ENCODE measurements at regions not wholly inside any gene's neighbourhood (a gene's known extent, or its start where the extent isn't known, plus 50 kb on each side); places are given as distances from the start of the nearest gene placed in this dataset.
"Not testable (repeated sequence)": the region's sequence is repeated elsewhere in the genome, so short reads cannot be mapped to it uniquely, and the experiment has no call there.

DNA sequence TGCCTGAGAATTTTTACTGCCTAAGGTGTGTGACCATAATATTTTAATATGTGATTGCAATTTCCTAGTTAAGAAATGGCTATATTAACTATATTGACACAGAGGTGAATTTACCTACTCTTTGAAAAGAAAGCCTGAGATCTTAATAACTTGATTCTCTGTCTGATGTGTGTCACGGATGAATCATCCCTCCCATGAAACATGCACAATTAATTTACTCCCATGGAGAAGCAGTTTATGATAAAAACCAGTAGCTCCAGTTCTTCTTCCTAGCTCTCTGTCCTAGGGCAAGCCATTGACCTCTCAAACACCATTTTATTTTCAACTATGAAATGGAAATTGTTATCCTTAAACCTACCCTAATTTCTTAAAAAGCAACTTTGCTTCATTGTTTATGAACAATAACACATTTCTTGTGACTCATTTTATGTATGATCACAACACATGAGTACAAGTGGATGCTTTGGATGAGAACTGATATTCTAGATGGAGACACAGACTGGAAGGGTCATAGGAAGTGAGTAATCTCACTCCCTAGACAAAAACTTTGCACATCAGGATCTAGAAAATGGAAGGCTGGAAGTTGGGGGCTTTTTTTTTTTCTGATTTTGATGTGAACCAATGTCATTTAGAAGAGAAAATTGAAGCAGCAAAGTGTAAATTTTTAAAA lies 438.3 kb downstream of the GPAT3 start:
- ATAC-seq (ENCODE audit: low read depth in 2 of 2) (no peak), DNase-seq (no peak)
- Histone ChIP-seq H3K4me3 (ENCODE audit: low read depth, low read length) (no peak overlapping the region), H3K27ac (ENCODE audit: insufficient read depth, low read length, poor library complexity, severe bottlenecking) (no peak overlapping the region), H3K27me3 (ENCODE audit: control insufficient read depth, insufficient read depth, low read length) (no peaks in the 10 kb centered on the region), H3K36me3 (ENCODE audit: control insufficient read depth, insufficient read depth, low read length) (no peaks in the 10 kb centered on the region), H3K4me1 (ENCODE audit: control insufficient read depth, insufficient read depth, low read length, poor library complexity, severe bottlenecking) (no peaks in the 10 kb centered on the region), H3K9me3 (ENCODE audit: control insufficient read depth in 2 of 2, low read length in 2 of 2) (no peaks in the 10 kb centered on the region)
- no peaks in the 10 kb centered on the region for H3K27me3 Mint-ChIP-seq
- peaks cover 0 to 4% (median 0%) of the 10 kb centered on the region in 7 donors for H3K9me3 Mint-ChIP-seq
- H3K4me3 Mint-ChIP-seq, result no peak overlapping the region
- H3K36me3 Mint-ChIP-seq, result no peaks in the 10 kb centered on the region
- H3K4me1 Mint-ChIP-seq, result no peaks in the 10 kb centered on the region
- H3K27ac Mint-ChIP-seq, result no peak overlapping the region

DNA sequence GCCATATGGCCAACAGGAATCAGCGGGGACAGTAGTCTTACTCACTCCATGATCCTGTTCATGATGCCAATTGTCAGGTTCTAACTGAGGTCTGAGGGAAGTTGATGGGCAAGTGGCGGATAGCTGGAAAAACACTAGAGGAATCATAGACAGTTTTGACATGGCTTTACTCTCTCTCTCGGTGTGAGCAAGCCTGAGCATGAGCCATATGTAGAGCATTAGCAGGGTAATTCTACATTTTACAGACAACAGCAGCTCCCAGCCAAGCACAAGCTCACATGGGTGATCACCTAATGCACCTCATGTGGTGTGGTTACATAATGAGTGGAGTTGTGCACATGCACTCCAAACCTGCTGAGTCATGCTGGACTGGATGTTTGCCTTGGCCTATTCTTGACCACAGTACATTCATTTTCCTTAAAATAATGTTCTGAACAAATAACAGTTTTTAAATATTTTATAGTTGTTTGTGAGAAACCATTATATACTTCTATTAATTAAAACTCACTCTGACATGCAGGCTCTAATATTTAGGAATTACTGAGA lies 429.2 kb downstream of the GPAT3 start:
- Mint-ChIP-seq H3K9me3 (peaks cover 0 to 9% (median 4%) of the 10 kb centered on the region in 7 donors), H3K27ac (no peak overlapping the region), H3K27me3 (no peaks in the 10 kb centered on the region), H3K4me3 (no peak overlapping the region), H3K4me1 (no peaks in the 10 kb centered on the region), H3K36me3 (no peaks in the 10 kb centered on the region)
- H3K36me3 ChIP-seq (ENCODE audit: control insufficient read depth, insufficient read depth, low read length), result no peaks in the 10 kb centered on the region
- ATAC-seq (ENCODE audit: low read depth in 2 of 2) (no peak), DNase-seq (no peak)
- no peak overlapping the region for H3K4me3 ChIP-seq (ENCODE audit: low read depth, low read length)
- H3K9me3 ChIP-seq (ENCODE audit: control insufficient read depth in 2 of 2, low read length in 2 of 2), result peaks cover 4 to 8% of the 10 kb centered on the region in 2 experiments
- no peaks in the 10 kb centered on the region for H3K27me3 ChIP-seq (ENCODE audit: control insufficient read depth, insufficient read depth, low read length)
- no peak overlapping the region for H3K27ac ChIP-seq (ENCODE audit: insufficient read depth, low read length, poor library complexity, severe bottlenecking)
- H3K4me1 ChIP-seq (ENCODE audit: control insufficient read depth, insufficient read depth, low read length, poor library complexity, severe bottlenecking), result no peaks in the 10 kb centered on the region

DNA sequence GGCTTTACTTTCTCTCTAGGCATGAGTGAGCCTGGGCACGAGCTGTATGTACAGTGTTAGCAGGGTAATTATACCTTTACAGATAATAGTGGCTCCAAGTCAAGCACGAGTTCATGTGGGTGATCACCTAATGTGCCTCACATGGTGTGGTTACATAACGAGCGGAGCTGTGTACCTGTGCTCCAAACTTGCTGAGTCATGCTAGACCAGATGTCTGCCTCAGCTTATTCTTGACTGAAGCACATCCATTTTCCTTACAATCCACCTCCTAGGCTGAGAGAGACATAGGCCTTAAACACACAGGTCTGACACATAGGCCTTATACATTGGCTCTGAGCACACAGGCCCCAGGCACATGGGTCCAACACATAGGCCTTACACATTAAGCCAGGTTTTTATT lies 426.6 kb downstream of the GPAT3 start:
- no peak for ATAC-seq (ENCODE audit: low read depth in 2 of 2)
- no peaks in the 10 kb centered on the region for H3K27me3 Mint-ChIP-seq

DNA sequence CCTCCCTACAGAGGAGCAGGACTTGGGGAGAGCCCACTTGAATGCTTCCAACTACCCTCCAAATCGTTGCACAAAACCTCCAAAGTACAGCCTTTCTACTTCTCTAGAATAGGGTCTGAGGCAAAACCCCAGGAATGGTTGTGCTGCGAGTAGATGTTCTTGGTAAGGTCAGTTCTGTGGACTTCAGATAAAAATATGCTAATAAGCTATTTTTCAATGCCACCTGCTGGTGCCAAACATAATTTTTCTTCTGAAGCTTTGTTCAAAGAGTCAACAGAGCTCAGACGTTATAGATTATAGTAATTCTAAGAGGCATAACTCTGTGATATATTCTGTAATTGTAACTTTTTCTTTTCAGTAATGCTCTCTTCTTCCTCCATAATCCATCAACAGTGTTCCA lies 425.7 kb downstream of the GPAT3 start:
- DNase-seq (no peak), ATAC-seq (ENCODE audit: low read depth in 2 of 2) (no peak)
- Histone ChIP-seq H3K36me3 (ENCODE audit: control insufficient read depth, insufficient read depth, low read length) (no peaks in the 10 kb centered on the region), H3K4me3 (ENCODE audit: low read depth, low read length) (no peak overlapping the region), H3K27me3 (ENCODE audit: control insufficient read depth, insufficient read depth, low read length) (no peaks in the 10 kb centered on the region), H3K4me1 (ENCODE audit: control insufficient read depth, insufficient read depth, low read length, poor library complexity, severe bottlenecking) (no peaks in the 10 kb centered on the region), H3K27ac (ENCODE audit: insufficient read depth, low read length, poor library complexity, severe bottlenecking) (no peak overlapping the region), H3K9me3 (ENCODE audit: control insufficient read depth in 2 of 2, low read length in 2 of 2) (peaks cover 4 to 8% of the 10 kb centered on the region in 2 experiments)
- Mint-ChIP-seq H3K4me3 (peak overlapping the region in 1 of 4 donors; percentile 74), H3K4me1 (no peaks in the 10 kb centered on the region), H3K27me3 (no peaks in the 10 kb centered on the region), H3K36me3 (no peaks in the 10 kb centered on the region), H3K27ac (no peak overlapping the region), H3K9me3 (peaks cover 0 to 11% (median 2%) of the 10 kb centered on the region in 7 donors)

More for the DNA sequence above, 426.6 kb downstream of the GPAT3 start:
- Histone ChIP-seq H3K27ac (ENCODE audit: insufficient read depth, low read length, poor library complexity, severe bottlenecking) (no peak overlapping the region), H3K9me3 (ENCODE audit: control insufficient read depth in 2 of 2, low read length in 2 of 2) (peaks cover 4 to 8% of the 10 kb centered on the region in 2 experiments), H3K4me3 (ENCODE audit: low read depth, low read length) (no peak overlapping the region), H3K36me3 (ENCODE audit: control insufficient read depth, insufficient read depth, low read length) (no peaks in the 10 kb centered on the region), H3K4me1 (ENCODE audit: control insufficient read depth, insufficient read depth, low read length, poor library complexity, severe bottlenecking) (no peaks in the 10 kb centered on the region), H3K27me3 (ENCODE audit: control insufficient read depth, insufficient read depth, low read length) (no peaks in the 10 kb centered on the region)
- Mint-ChIP-seq H3K4me1 (no peaks in the 10 kb centered on the region), H3K36me3 (no peaks in the 10 kb centered on the region), H3K27ac (no peak overlapping the region), H3K4me3 (no peak overlapping the region), H3K9me3 (peaks cover 0 to 9% (median 3%) of the 10 kb centered on the region in 7 donors)
- no peak for DNase-seq

DNA sequence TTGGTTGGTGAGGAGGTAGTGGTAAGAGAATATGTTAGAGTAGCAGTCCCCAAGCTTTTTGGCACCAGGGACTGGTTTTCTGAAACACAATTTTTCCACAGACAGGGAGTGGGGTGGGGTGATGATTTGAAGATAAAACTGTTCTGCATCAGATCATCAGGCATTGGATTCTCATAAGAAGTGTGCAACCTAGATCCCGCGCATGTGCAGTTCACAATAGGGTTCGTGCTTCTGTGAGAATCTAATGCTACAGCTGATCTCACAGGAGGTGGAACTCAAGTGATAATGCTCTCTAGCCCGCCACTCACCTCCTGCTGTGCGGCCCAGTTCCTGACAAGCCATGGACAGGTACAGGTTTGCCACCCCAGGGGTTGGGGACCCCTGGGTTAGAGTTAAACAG lies 423.3 kb downstream of the GPAT3 start:
- Mint-ChIP-seq H3K27ac (no peak overlapping the region), H3K4me1 (no peaks in the 10 kb centered on the region), H3K4me3 (no peak overlapping the region), H3K27me3 (no peaks in the 10 kb centered on the region), H3K36me3 (no peaks in the 10 kb centered on the region), H3K9me3 (peaks cover 0 to 4% (median 0%) of the 10 kb centered on the region in 7 donors)
- Histone ChIP-seq H3K27ac (ENCODE audit: insufficient read depth, low read length, poor library complexity, severe bottlenecking) (no peak overlapping the region), H3K4me3 (ENCODE audit: low read depth, low read length) (no peak overlapping the region), H3K9me3 (ENCODE audit: control insufficient read depth in 2 of 2, low read length in 2 of 2) (peaks cover 0 to 4% of the 10 kb centered on the region in 2 experiments), H3K4me1 (ENCODE audit: control insufficient read depth, insufficient read depth, low read length, poor library complexity, severe bottlenecking) (no peaks in the 10 kb centered on the region), H3K27me3 (ENCODE audit: control insufficient read depth, insufficient read depth, low read length) (no peaks in the 10 kb centered on the region), H3K36me3 (ENCODE audit: control insufficient read depth, insufficient read depth, low read length) (no peaks in the 10 kb centered on the region)
- no peak for ATAC-seq (ENCODE audit: low read depth in 2 of 2)
- DNase-seq, result no peak

DNA sequence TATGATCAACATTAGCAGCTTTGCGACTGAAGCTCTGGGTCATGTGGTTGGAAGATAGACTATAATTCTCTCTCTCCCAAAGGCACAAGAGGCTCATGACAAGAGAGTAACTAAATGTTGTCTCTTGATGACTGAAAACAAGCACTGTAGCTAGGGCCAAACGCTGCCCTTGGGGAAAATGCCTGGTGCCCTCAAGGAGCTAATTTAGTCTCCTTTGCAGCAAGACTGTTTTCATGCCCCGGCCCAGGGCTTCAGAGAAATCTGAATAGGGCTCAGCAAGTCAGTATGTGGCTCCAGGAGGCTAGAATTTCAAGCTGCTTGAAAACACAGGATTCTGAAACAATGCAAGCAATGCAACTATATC lies 411.9 kb downstream of the GPAT3 start:
- no peaks in the 10 kb centered on the region for H3K9me3 ChIP-seq (ENCODE audit: control insufficient read depth in 2 of 2, low read length in 2 of 2)
- H3K4me1 Mint-ChIP-seq, result no peaks in the 10 kb centered on the region
- no peaks in the 10 kb centered on the region for H3K27me3 Mint-ChIP-seq
- no peak overlapping the region for H3K27ac Mint-ChIP-seq
- no peak overlapping the region for H3K27ac ChIP-seq (ENCODE audit: insufficient read depth, low read length, poor library complexity, severe bottlenecking)
- no peaks in the 10 kb centered on the region for H3K36me3 ChIP-seq (ENCODE audit: control insufficient read depth, insufficient read depth, low read length)
- H3K27me3 ChIP-seq (ENCODE audit: control insufficient read depth, insufficient read depth, low read length), result no peaks in the 10 kb centered on the region
- no peaks in the 10 kb centered on the region for H3K36me3 Mint-ChIP-seq
- H3K9me3 Mint-ChIP-seq, result peaks cover 0 to 2% (median 0%) of the 10 kb centered on the region in 7 donors
- ATAC-seq (ENCODE audit: low read depth in 2 of 2) (no peak), DNase-seq (no peak)
- no peak overlapping the region for H3K4me3 Mint-ChIP-seq
- no peak overlapping the region for H3K4me3 ChIP-seq (ENCODE audit: low read depth, low read length)
- no peaks in the 10 kb centered on the region for H3K4me1 ChIP-seq (ENCODE audit: control insufficient read depth, insufficient read depth, low read length, poor library complexity, severe bottlenecking)

DNA sequence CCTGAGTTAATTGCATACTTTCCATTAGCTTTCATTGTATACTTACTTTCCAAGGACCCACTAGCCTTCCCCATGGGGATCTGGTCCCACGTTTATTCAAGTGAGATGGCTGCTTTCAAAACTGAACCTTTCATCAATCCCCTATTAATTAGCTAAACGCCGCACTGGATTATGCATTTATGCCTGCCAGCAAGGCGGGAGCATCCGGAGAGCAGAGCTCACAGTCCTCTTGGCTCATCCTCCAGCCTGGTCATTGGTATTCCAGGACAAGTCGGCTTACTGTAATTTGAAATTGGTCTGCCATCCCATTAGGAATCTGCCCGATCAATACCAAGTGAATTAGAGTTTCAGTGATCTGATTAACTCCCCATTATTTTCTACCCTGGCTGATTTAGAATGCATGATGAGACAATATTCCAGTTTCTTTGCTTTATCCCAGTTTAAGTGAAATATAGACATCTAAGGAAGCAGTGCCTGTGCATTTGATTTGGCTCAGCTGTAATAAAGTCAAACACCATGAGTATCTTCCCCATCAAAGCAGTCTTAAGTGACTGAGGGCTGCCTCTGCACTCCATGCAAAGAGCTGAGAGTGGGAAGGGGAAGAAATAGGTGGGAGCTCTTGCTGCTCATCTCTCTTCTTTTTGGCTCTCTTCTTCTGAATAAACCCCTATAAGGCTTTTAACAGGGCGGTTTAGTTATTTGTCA lies 411.4 kb downstream of the GPAT3 start:
- H3K36me3 ChIP-seq (ENCODE audit: control insufficient read depth, insufficient read depth, low read length), result no peaks in the 10 kb centered on the region
- H3K4me3 ChIP-seq (ENCODE audit: low read depth, low read length), result no peak overlapping the region
- H3K4me3 Mint-ChIP-seq, result no peak overlapping the region
- no peak overlapping the region for H3K27ac Mint-ChIP-seq
- no peaks in the 10 kb centered on the region for H3K4me1 ChIP-seq (ENCODE audit: control insufficient read depth, insufficient read depth, low read length, poor library complexity, severe bottlenecking)
- no peaks in the 10 kb centered on the region for H3K27me3 ChIP-seq (ENCODE audit: control insufficient read depth, insufficient read depth, low read length)
- no peaks in the 10 kb centered on the region for H3K4me1 Mint-ChIP-seq
- peaks cover 0 to 2% (median 0%) of the 10 kb centered on the region in 7 donors for H3K9me3 Mint-ChIP-seq
- H3K9me3 ChIP-seq (ENCODE audit: control insufficient read depth in 2 of 2, low read length in 2 of 2), result no peaks in the 10 kb centered on the region
- H3K27ac ChIP-seq (ENCODE audit: insufficient read depth, low read length, poor library complexity, severe bottlenecking), result no peak overlapping the region
- DNase-seq, result no peak
- ATAC-seq (ENCODE audit: low read depth in 2 of 2), result no peak
- H3K27me3 Mint-ChIP-seq, result no peaks in the 10 kb centered on the region
- no peaks in the 10 kb centered on the region for H3K36me3 Mint-ChIP-seq

DNA sequence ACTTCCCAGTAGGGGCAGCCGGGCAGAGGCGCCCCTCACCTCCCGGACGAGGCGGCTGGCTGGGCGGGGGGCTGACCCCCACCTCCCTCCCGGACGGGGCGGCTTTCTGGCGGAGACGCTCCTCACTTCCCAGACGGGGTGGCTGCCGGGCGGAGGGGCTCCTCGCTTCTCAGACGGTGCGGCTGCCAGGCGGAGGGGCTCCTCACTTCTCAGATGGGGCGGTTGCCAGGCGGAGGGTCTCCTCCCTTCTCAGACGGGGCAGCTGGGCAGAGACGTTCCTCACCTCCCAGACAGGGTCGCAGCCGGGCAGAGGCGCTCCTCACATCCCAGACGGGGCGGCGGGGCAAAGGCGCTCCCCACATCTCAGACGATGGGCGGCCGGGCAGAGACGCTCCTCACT lies 407.8 kb downstream of the GPAT3 start:
- H3K27ac ChIP-seq (ENCODE audit: insufficient read depth, low read length, poor library complexity, severe bottlenecking); H3K9me3 ChIP-seq (ENCODE audit: control insufficient read depth in 2 of 2, low read length in 2 of 2); H3K36me3 ChIP-seq (ENCODE audit: control insufficient read depth, insufficient read depth, low read length); H3K4me3 ChIP-seq (ENCODE audit: low read depth, low read length); DNase-seq; H3K36me3 Mint-ChIP-seq; H3K27me3 Mint-ChIP-seq; H3K27me3 ChIP-seq (ENCODE audit: control insufficient read depth, insufficient read depth, low read length); H3K9me3 Mint-ChIP-seq; H3K4me1 Mint-ChIP-seq; H3K4me3 Mint-ChIP-seq; H3K4me1 ChIP-seq (ENCODE audit: control insufficient read depth, insufficient read depth, low read length, poor library complexity, severe bottlenecking); ATAC-seq (ENCODE audit: low read depth in 2 of 2); H3K27ac Mint-ChIP-seq: not testable (repeated sequence)

Measured in CD4-positive, CD25-positive, alpha-beta regulatory T cell (primary cell).